Astrocyte of the cerebellum (primary cell): ENCODE measurements at regions not wholly inside any gene's neighbourhood (a gene's known extent, or its start where the extent isn't known, plus 50 kb on each side); places are given as distances from the start of the nearest gene placed in this dataset.

Experiments used
- DNase-seq: peaks from one replicate; pipeline ENCODE4 v3.0.0-alpha.2; 2011; ENCODE audit warnings: low read depth
- H3K4me3 ChIP-seq: 2 replicates; pipeline ENCODE4 v1.5.1; 2011; ENCODE audit warnings: mild to moderate bottlenecking, low read depth, low read length, moderate library complexity
- CTCF ChIP-seq: IDR thresholded peaks from 2 replicates; pipeline ENCODE4 v1.5.1; 2012; ENCODE audit warnings: low read length, low read depth, moderate library complexity, mild to moderate bottlenecking; ENCODE audit errors: missing control alignments
- in situ Hi-C: cut with HindIII; loops from 2 replicates; pipeline ENCODE4 v1.10.0; 2017; ENCODE audit warnings: low sequenced_read_pairs

- peak; percentile 15 for DNase-seq
- in situ Hi-C loops, result no loop called here
- no peak for TF ChIP-seq CTCF
- H3K4me3 ChIP-seq, result no peak overlapping the region
Observed at GRCh38 chr2:180219491-180219890, 212.4 kb upstream of the CWC22 start.

- in situ Hi-C loops, result no loop called here
- H3K4me3 ChIP-seq, result no peak overlapping the region
- no peak for TF ChIP-seq CTCF
- peak; percentile 70 for DNase-seq
Observed at GRCh38 chr2:180208841-180209240, 201.7 kb upstream of the CWC22 start.

- peak; percentile 46 for DNase-seq
- TF ChIP-seq CTCF, result no peak
- in situ Hi-C loops, result no loop called here
- no peak overlapping the region for H3K4me3 ChIP-seq
Observed at GRCh38 chr2:180205621-180206235, 198.6 kb upstream of the CWC22 start.

- in situ Hi-C loops, result no loop called here
- no peak for TF ChIP-seq CTCF
- no peak for DNase-seq
- no peak overlapping the region for H3K4me3 ChIP-seq
Observed at GRCh38 chr2:180203972-180204371, 196.9 kb upstream of the CWC22 start.

- in situ Hi-C loops, result no loop called here
- DNase-seq, result peak; percentile 35
- TF ChIP-seq CTCF, result no peak
- H3K4me3 ChIP-seq, result no peak overlapping the region
Observed at GRCh38 chr2:180202467-180202951, 195.4 kb upstream of the CWC22 start.

- in situ Hi-C loops, result no loop called here
- TF ChIP-seq CTCF, result no peak
- no peak overlapping the region for H3K4me3 ChIP-seq
- DNase-seq, result no peak
Observed at GRCh38 chr2:180196419-180196977, 189.4 kb upstream of the CWC22 start.
